ENCODE measurements at regions not wholly inside any gene's neighbourhood (a gene's known extent, or its start where the extent isn't known, plus 50 kb on each side); places are given as distances from the start of the nearest gene placed in this dataset.

DNA sequence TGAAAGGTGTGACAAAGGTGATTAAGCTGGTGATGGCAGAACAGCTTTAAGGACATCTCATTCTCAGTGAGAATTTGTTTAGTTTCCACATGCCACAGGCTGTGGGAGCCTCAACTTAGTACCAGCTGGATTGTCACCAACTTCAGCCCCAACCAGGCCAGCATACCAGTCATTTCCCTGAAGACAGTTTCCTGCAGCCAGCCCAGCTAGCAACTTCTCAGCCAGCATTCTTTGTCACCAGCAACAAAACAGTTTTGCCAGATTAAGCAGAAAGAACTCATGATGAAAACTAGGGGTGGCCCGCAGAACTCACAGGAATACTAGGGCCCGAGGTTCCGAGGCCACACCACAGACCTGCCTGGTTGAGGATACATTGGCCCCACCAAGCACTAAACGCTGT lies 68.8 kb upstream of the UNC5B start:
- CTCF ChIA-PET = no interaction called here
- Histone ChIP-seq H3K36me3 (ENCODE audit: control insufficient read depth in 1 of 2, insufficient read depth in 2 of 2, low read length in 2 of 2) (no peaks in the 10 kb centered on the region), H3K27me3 (ENCODE audit: insufficient read depth, low read length) (peaks cover 34% of the 10 kb centered on the region; the same call in 1 of the 2 replicates), H4K20me1 (ENCODE audit: insufficient read depth) (no peaks in the 10 kb centered on the region), H3K27ac (ENCODE audit: low read depth, low read length) (no peak overlapping the region), H2AFZ (ENCODE audit: low read depth, low read length, poor library complexity, severe bottlenecking) (no peak overlapping the region), H3K9me3 (ENCODE audit: control insufficient read depth in 1 of 2, insufficient read depth in 1 of 2, low read depth in 1 of 2, low read length in 2 of 2) (no peaks in the 10 kb centered on the region), H3K4me1 (ENCODE audit: control insufficient read depth in 1 of 2, insufficient read depth in 2 of 2, low read length in 2 of 2) (no peaks in the 10 kb centered on the region), H3K9ac (ENCODE audit: low read length) (no peak overlapping the region), H3K4me3 (replicated peaks in 1 of 2; ENCODE audit: low read depth in 1 of 2, low read length in 2 of 2) (no peak overlapping the region), H3K9me2 (ENCODE audit: insufficient read depth) (no peaks in the 10 kb centered on the region), H3K79me2 (ENCODE audit: insufficient read depth, low read length) (no peaks in the 10 kb centered on the region), H3K4me2 (ENCODE audit: low read length) (no peak overlapping the region)
- no peak for TF ChIP-seq EZH2phosphoT487 (IDR thresholded peaks at IDR 0.05; ENCODE audit: borderline replicate concordance)
- TF ChIP-seq CEBPB (IDR thresholded peaks at IDR 0.05; ENCODE audit: low read depth) = no peak
- TF ChIP-seq EGR1 (IDR thresholded peaks at IDR 0.05; ENCODE audit: low read depth) = no peak
- TF ChIP-seq RAD21 (IDR thresholded peaks at IDR 0.05; ENCODE audit: low read depth) = no peak
- no peak for TF ChIP-seq ZFX (IDR thresholded peaks at IDR 0.05)
- TF ChIP-seq POLR2AphosphoS5 (IDR thresholded peaks at IDR 0.05; ENCODE audit: low read depth, low read length) = no peak
- TF ChIP-seq YY1 (IDR thresholded peaks at IDR 0.05; ENCODE audit: extremely low read depth, insufficient replicate concordance, low read depth, low read length) = no peak
- no peak for TF ChIP-seq CBX3 (IDR thresholded peaks at IDR 0.05; ENCODE audit: low read depth)
- TF ChIP-seq ELF1 (IDR thresholded peaks at IDR 0.05; ENCODE audit: borderline replicate concordance, low read depth) = no peak
- TF ChIP-seq CTCF (IDR thresholded peaks at IDR 0.05 in 2 of 3, conservative IDR thresholded peaks at IDR 0.05 in 1 of 3; ENCODE audit: borderline replicate concordance in 1 of 3, insufficient read depth in 1 of 3, low read depth in 2 of 3, low read length in 2 of 3) = no peak
- TF ChIP-seq ZNF274 (IDR thresholded peaks at IDR 0.05; ENCODE audit: low read depth, low read length) = no peak
- no peak for TF ChIP-seq ZBTB33 (IDR thresholded peaks at IDR 0.05; ENCODE audit: extremely low read depth, insufficient replicate concordance, low read length)
- no peak for TF ChIP-seq SRF (IDR thresholded peaks at IDR 0.05; ENCODE audit: low read depth)
- TF ChIP-seq POLR2A (IDR thresholded peaks at IDR 0.05; ENCODE audit: borderline replicate concordance, extremely low read depth, insufficient read depth, insufficient read length) = no peak
- TF ChIP-seq TCF7L2 (IDR thresholded peaks at IDR 0.05; ENCODE audit: borderline replicate concordance, extremely low read depth, insufficient read depth, insufficient read length) = no peak
- TF ChIP-seq EZH2 (IDR thresholded peaks at IDR 0.05) = no peak
- no peak for TF ChIP-seq JUND (IDR thresholded peaks at IDR 0.05)
- TF ChIP-seq, protein P1, sequence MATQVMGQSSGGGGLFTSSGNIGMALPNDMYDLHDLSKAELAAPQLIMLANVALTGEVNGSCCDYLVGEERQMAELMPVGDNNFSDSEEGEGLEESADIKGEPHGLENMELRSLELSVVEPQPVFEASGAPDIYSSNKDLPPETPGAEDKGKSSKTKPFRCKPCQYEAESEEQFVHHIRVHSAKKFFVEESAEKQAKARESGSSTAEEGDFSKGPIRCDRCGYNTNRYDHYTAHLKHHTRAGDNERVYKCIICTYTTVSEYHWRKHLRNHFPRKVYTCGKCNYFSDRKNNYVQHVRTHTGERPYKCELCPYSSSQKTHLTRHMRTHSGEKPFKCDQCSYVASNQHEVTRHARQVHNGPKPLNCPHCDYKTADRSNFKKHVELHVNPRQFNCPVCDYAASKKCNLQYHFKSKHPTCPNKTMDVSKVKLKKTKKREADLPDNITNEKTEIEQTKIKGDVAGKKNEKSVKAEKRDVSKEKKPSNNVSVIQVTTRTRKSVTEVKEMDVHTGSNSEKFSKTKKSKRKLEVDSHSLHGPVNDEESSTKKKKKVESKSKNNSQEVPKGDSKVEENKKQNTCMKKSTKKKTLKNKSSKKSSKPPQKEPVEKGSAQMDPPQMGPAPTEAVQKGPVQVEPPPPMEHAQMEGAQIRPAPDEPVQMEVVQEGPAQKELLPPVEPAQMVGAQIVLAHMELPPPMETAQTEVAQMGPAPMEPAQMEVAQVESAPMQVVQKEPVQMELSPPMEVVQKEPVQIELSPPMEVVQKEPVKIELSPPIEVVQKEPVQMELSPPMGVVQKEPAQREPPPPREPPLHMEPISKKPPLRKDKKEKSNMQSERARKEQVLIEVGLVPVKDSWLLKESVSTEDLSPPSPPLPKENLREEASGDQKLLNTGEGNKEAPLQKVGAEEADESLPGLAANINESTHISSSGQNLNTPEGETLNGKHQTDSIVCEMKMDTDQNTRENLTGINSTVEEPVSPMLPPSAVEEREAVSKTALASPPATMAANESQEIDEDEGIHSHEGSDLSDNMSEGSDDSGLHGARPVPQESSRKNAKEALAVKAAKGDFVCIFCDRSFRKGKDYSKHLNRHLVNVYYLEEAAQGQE (IDR thresholded peaks at IDR 0.05; ENCODE audit: low read depth) = no peak
- TF ChIP-seq SIN3A (IDR thresholded peaks at IDR 0.05; ENCODE audit: low read depth) = no peak
- no peak for TF ChIP-seq SP1 (IDR thresholded peaks at IDR 0.05; ENCODE audit: low read depth)
- POLR2A ChIA-PET = no interaction called here
- BruUV-seq (replicated peaks) = no TSS peak
- DNase-seq (ENCODE audit: low read depth, low spot score) (no peak), ATAC-seq (no peak)
- intact Hi-C loops (cut with micrococcal nuclease) = no loop called here
- RAD21 ChIA-PET (ENCODE audit: low non-redundant PET in 1 of 2, low total read pairs in 2 of 2, uncharacterized antibody in 2 of 2, unreplicated experiment in 2 of 2) = no interaction called here

Measured in HCT116 (cell line).